GM18519 (cell line): ENCODE measurements at regions not wholly inside any gene's neighbourhood (a gene's known extent, or its start where the extent isn't known, plus 50 kb on each side); places are given as distances from the start of the nearest gene placed in this dataset.

Source experiments
- ATAC-seq: cut with Tn5 transposase; IDR thresholded peaks from one replicate; pipeline ENCODE4 v1.9.1; 2021; ENCODE audit warnings: mild to moderate bottlenecking, moderate library complexity; ENCODE audit not compliant: unreplicated experiment, low FRiP score

- no peak for ATAC-seq
Measured at GRCh38 chr3:72298201-72299152, 513.5 kb upstream of the PROK2 start.

- no peak for ATAC-seq
Measured at GRCh38 chr3:72297481-72297880, 512.5 kb upstream of the PROK2 start.

GRCh38 chr3:72296477-72297111 lies 511.6 kb upstream of the PROK2 start:
- ATAC-seq, result no peak

GRCh38 chr3:72295962-72296450 lies 511.1 kb upstream of the PROK2 start:
- no peak for ATAC-seq

- ATAC-seq, result no peak
Measured at GRCh38 chr3:72295276-72295961, 510.5 kb upstream of the PROK2 start.

- no peak for ATAC-seq
Measured at GRCh38 chr3:72290859-72291638, 506.1 kb upstream of the PROK2 start.

- ATAC-seq, result no peak
Measured at GRCh38 chr3:72289692-72290071, 504.7 kb upstream of the PROK2 start.

GRCh38 chr3:72288955-72289691 lies 504.2 kb upstream of the PROK2 start:
- no peak for ATAC-seq

GRCh38 chr3:72287956-72288355 lies 503.0 kb upstream of the PROK2 start:
- no peak for ATAC-seq

- ATAC-seq, result no peak
Measured at GRCh38 chr3:72285502-72285901, 500.6 kb upstream of the PROK2 start.

GRCh38 chr3:72284471-72284870 lies 499.5 kb upstream of the PROK2 start:
- no peak for ATAC-seq

GRCh38 chr3:72282918-72283317 lies 498.0 kb upstream of the PROK2 start:
- ATAC-seq, result no peak

- ATAC-seq, result no peak
Measured at GRCh38 chr3:72281551-72281950, 496.6 kb upstream of the PROK2 start.

GRCh38 chr3:72280876-72281275 lies 495.9 kb upstream of the PROK2 start:
- ATAC-seq, result no peak

- ATAC-seq, result no peak
Measured at GRCh38 chr3:72279631-72280041, 494.7 kb upstream of the PROK2 start.

GRCh38 chr3:72279068-72279604 lies 494.2 kb upstream of the PROK2 start:
- no peak for ATAC-seq

GRCh38 chr3:72278349-72279067 lies 493.6 kb upstream of the PROK2 start:
- ATAC-seq, result no peak

GRCh38 chr3:72277710-72278109 lies 492.8 kb upstream of the PROK2 start:
- no peak for ATAC-seq

- no peak for ATAC-seq
Measured at GRCh38 chr3:72276806-72277205, 491.9 kb upstream of the PROK2 start.
